Skin of body (tissue), 1 donor: ENCODE measurements at regions not wholly inside any gene's neighbourhood (a gene's known extent, or its start where the extent isn't known, plus 50 kb on each side); places are given as distances from the start of the nearest gene placed in this dataset.
A peak's percentile ranks its signal among the peaks of the same experiment; 100 is the strongest.

Experiments used
- DNase-seq: peaks from one replicate; lab custom pipeline; 2025; lab: John Stamatoyannopoulos, UW

- DNase-seq, result no peak
Observed at GRCh38 chr12:39240587-39240986, 202.3 kb downstream of the KIF21A start.

GRCh38 chr12:39239490-39240486, 203.1 kb downstream of the KIF21A start:
- DNase-seq, result no peak

DNA sequence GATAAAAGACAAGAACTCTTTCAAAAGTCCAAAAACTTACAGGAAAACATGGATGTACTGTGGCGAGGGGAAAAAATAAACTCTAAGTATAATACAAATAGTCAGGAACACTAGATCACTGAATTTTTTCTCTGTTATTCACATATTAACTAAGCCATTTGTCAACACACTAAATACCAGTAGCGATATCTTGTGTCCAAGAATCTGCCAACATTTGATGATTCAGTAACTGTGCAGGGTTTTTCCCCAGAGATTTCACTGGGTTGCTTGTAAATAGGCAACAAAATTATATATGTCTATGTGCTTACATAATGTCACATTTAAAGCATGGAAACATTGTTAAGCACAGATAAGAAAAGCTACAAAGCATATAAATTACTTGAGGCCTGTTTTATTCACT, 205.9 kb downstream of the KIF21A start:
- DNase-seq, result no peak

GRCh38 chr12:39235990-39236767, 206.7 kb downstream of the KIF21A start:
- no peak for DNase-seq

- DNase-seq, result no peak
Observed at GRCh38 chr12:39230086-39230485, 212.8 kb downstream of the KIF21A start.

DNA sequence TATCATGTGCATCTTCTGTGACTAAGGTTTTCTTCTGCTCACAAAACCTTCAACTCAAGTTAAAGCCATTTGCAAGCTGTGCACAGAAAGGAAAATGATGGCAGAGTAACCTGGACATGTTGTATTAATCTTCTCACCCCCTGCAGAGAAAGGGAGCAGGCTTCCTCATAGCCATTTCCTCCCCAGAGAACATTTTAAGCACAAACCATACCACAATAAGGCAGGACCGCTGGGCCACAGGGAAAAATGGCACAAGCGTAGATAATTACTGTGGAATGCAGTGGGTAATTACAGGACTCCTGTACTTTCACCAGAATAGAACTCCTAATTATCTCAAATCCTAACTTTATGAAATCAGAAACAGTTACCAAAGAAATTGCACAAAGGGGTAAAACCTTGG, 215.7 kb downstream of the KIF21A start:
- DNase-seq, result no peak

DNA sequence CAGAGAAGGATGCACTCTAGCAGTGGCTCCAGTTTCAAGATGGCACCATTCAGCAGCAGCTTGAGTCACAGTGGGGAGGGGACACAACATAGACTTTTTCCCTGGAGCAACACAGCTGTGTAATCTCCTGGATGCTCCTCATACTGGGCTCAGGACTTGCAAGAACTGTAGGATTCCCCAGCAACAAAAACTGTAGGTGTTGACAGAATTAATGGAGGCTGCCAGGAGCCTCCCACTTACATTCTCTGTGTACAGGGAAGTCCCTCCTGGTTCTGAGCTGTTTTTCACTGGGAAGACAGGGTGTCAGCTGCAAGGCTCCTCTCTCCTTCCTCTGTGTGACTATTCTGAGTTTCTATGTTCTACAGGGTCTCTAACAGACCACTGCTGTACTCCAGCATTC, 217.9 kb downstream of the KIF21A start:
- no peak for DNase-seq

GRCh38 chr12:39205969-39206368, 237.0 kb downstream of the KIF21A start:
- DNase-seq, result no peak

DNA sequence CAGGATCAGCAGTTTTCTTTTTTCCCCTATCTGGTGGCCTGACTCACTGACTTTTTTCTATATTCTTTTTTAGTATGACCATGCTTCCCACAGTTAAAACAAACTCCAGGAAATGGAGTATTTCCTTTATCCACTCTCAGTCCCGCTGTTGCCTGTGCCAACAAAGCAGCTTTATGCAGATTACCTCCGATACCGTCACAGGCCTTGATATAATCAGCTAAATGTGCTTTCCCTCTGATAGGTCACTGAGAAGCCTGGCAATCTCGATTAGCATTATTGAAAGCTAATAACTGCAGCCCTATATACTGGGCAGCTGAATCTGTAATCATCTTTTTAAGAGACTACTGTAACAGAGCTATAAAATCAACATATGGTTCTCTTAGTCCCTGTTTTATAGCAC, 243.6 kb downstream of the KIF21A start:
- DNase-seq, result no peak

GRCh38 chr12:39188689-39189088, 254.2 kb downstream of the KIF21A start:
- no peak for DNase-seq

DNA sequence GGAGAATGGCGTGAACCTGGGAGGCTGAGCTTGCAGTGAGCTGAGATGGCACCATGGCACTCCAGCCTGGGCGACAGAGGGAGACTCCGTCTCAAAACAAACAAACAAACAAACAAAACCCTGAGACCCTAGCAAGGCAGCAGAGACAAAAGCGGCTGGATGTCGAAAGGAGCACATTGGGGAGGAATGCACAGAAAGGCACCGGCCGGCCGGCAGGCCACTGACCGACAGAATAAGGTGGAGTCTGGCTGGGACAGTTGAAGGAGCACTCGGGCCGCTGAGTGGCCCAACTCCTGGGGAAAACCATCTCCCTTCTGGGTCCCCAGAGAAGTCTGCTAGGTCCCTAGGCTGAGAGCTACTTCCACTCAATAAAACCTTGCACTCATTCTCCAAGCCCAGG, 256.2 kb downstream of the KIF21A start:
- DNase-seq, result no peak

GRCh38 chr12:39178837-39179236, 264.1 kb downstream of the KIF21A start:
- no peak for DNase-seq

GRCh38 chr12:39176356-39176755, 266.6 kb downstream of the KIF21A start:
- peak; percentile 22 for DNase-seq

DNA sequence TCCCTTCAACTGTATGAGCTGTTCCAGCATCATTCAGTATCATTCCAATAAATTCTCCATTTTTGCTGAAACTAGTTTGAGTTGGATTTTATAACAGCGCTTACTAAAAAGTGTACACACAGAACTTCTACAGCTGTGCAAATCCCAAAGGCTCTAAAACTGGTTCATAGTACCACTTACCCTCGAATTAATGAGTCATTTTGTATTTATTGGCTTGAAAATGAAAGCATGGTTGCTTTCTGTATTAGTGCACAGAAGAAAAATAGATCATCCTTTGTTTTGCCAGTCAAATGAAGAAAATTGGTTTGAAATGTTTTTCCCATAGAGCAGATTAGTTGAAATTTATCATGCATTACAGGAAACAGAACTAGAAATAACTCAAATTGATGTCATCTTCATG, 268.3 kb upstream of the CPNE8 start:
- DNase-seq, result no peak

DNA sequence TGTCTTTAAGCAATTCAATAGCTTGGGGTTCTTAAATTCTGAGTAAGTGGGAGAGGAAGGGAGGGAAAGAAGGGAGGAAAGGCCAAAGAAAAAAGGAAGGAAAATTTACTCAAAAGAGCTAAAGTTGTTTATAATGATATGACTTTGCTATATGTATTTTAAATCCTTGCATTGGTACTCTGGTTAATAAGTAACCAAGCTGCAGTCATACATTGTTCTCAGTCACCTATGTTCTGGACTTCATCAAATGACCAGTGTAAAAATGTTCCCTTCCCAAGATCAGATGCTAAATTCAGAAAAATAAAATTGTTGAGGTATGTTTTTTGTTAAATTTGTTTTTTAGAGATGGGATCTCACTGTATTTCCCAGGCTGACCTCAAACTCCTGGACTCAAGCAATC, 259.9 kb upstream of the CPNE8 start:
- DNase-seq, result no peak

GRCh38 chr12:39161465-39162085, 256.2 kb upstream of the CPNE8 start:
- DNase-seq, result no peak

DNA sequence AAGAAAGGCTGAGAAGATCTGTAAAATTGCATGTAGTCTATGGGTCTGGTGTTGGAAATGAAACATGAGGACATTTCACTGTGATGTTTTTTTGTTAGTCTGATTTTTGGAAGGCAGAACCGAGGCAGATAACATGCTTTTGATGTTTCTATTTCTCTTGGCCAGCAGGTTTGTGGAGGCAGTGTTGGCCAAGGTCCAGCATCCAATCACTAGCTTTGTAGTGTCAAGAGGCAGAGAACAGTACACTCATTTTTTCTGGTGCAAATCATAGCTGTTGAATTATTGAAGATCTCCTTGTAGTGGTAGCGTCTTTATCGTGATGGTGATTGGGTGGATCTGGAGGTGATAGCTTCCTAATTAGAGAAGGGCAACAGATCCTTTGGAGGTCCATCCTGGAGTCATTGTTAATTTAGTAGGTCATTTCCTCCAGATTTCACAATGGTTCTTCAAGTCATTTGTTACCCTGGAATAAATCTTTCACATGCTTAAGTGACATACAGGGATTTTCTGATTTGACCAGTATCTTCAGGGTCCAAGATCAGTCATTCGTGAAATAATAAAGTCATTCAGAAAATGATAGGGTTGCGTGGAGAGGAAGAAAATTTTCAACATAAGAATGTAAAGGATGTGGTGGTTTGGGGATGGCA, 252.4 kb upstream of the CPNE8 start:
- no peak for DNase-seq

GRCh38 chr12:39145175-39145999, 240.0 kb upstream of the CPNE8 start:
- no peak for DNase-seq

DNA sequence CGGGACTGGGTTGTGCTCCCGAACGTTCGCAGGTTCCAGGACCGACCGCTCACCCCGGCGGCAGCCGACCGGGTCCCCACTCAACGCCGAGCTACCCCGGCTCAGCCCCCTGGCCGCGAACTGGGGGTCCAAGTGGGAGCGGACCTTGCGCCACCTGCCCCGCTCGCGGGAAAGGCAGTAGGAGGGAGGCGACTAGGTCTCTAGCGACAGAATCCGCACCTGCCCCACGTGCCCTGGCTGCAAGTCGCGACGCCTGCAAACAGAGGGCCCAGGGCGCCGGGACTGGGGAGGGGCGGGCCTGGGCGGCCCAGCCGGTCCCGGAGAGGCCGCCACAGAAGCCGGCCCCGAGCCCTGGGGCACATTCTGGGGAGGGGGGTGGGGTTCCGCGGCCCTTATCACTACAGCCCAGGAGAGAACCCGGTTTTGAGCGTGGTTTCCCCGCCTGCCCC, 239.2 kb upstream of the CPNE8 start:
- DNase-seq, result no peak

DNA sequence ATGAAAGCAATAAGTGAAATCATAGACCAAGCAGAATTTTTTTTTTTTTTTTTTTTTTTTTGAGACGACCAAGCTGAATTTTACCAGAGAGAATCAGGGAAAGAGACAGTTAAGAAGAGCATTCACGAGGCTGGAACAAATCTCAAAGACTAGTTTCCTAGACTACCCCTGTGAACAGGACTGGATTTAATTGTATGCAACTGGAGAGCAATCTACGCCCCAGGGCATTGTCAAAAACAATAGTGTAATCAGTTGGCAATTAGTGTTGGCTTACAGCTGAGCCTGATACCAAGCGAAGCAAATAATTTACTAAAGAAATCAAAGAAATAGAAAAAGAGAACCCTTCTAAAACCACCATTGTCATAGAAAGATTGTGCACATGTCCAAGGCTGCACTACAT, 232.9 kb upstream of the CPNE8 start:
- no peak for DNase-seq

GRCh38 chr12:39127401-39127800, 222.0 kb upstream of the CPNE8 start:
- no peak for DNase-seq
